CD14-positive monocyte (primary cell): ENCODE measurements at regions not wholly inside any gene's neighbourhood (a gene's known extent, or its start where the extent isn't known, plus 50 kb on each side); places are given as distances from the start of the nearest gene placed in this dataset.

Experiments
- DNase-seq, 3 donors: peaks; one replicate each; pipeline ENCODE4 v3.0.0-alpha.2; 2011 to 2022
- H2AFZ ChIP-seq: 2 replicates; pipeline ENCODE4 v1.6.0; 2012; ENCODE audit warnings: mild to moderate bottlenecking, low read depth, low read length, inconsistent platforms; ENCODE audit not compliant: insufficient read depth, poor library complexity, severe bottlenecking
- H3K27ac ChIP-seq, 2 donors: 1 replicate in 1 of 2; 2 replicates in 1 of 2; pipeline ENCODE4 v1.5.1; 2012 to 2013; ENCODE audit warnings: low read length in 2 of 2, control low read depth in 1 of 2, inconsistent platforms in 1 of 2, low read depth in 1 of 2, mild to moderate bottlenecking in 1 of 2
- H3K27me3 ChIP-seq, 2 donors: one replicate each; pipeline versions ENCODE4 v1.6.0 to v1.6.1; 2011 to 2013; ENCODE audit warnings: low read length in 2 of 2; ENCODE audit not compliant: control insufficient read depth in 2 of 2, insufficient read depth in 2 of 2
- H3K36me3 ChIP-seq, 2 donors: replicated peaks in 1 of 2; 1 replicate in 1 of 2; 2 replicates in 1 of 2; pipeline versions ENCODE4 v1.5.1 to v1.6.1; 2012 to 2013; ENCODE audit warnings: low read length in 2 of 2, control low read depth in 1 of 2, inconsistent platforms in 1 of 2, mild to moderate bottlenecking in 1 of 2; ENCODE audit not compliant: insufficient read depth in 2 of 2, control insufficient read depth in 1 of 2
- H3K4me1 ChIP-seq, 2 donors: 1 replicate in 1 of 2; 2 replicates in 1 of 2; pipeline versions ENCODE4 v1.5.1 to v1.6.1; 2012 to 2013; ENCODE audit warnings: low read length in 2 of 2, control low read depth in 1 of 2, inconsistent platforms in 1 of 2, mild to moderate bottlenecking in 1 of 2, moderate library complexity in 1 of 2; ENCODE audit not compliant: insufficient read depth in 2 of 2, control insufficient read depth in 1 of 2
- H3K4me2 ChIP-seq: replicated peaks from 2 replicates; pipeline ENCODE3; 2012; ENCODE audit warnings: low read length, moderate library complexity, mild to moderate bottlenecking; ENCODE audit not compliant: poor library complexity, severe bottlenecking; ENCODE audit errors: extremely low read depth
- H3K4me3 ChIP-seq, 3 experiments: fragments of 200-600 bp in 1 of 3; sonication (generic) in 1 of 3; replicated peaks in 1 of 3; 1 replicate in 2 of 3; 2 replicates in 1 of 3; pipeline ENCODE4 v1.5.1; 2011 to 2013; ENCODE audit warnings: low read length in 3 of 3, mild to moderate bottlenecking in 3 of 3, control low read depth in 2 of 3, low read depth in 2 of 3, inconsistent platforms in 1 of 3, moderate library complexity in 1 of 3
- H3K79me2 ChIP-seq: 2 replicates; pipeline ENCODE4 v1.6.0; 2012; ENCODE audit warnings: mild to moderate bottlenecking, control low read depth, inconsistent platforms, low read length, moderate library complexity; ENCODE audit not compliant: insufficient read depth
- H3K9ac ChIP-seq: 2 replicates; pipeline ENCODE4 v1.6.0; 2017; ENCODE audit warnings: low read length, mild to moderate bottlenecking; ENCODE audit not compliant: insufficient read depth, poor library complexity, severe bottlenecking
- H3K9me3 ChIP-seq, 2 donors: replicated peaks in 1 of 2; 1 replicate in 1 of 2; 2 replicates in 1 of 2; pipeline versions ENCODE4 v1.5.1 to v1.6.1; 2012 to 2013; ENCODE audit warnings: low read length in 2 of 2, control low read depth in 1 of 2; ENCODE audit not compliant: control insufficient read depth in 1 of 2, insufficient read depth in 1 of 2
- H4K20me1 ChIP-seq: 2 replicates; pipeline ENCODE4 v1.6.0; 2012; ENCODE audit warnings: mild to moderate bottlenecking, low read length, control low read depth, moderate library complexity; ENCODE audit not compliant: insufficient read depth
- H3K27ac Mint-ChIP-seq, 7 donors: one replicate each; pipeline ENCODE4 v1.8.0; 2020; ENCODE audit warnings: mild to moderate bottlenecking in 7 of 7, mixed read lengths in 7 of 7, moderate library complexity in 6 of 7, inconsistent platforms in 2 of 7
- H3K27me3 Mint-ChIP-seq, 3 donors: one replicate each; pipeline ENCODE4 v1.8.0; 2021 to 2022; ENCODE audit warnings: low read depth in 3 of 3, mild to moderate bottlenecking in 3 of 3, mixed read lengths in 3 of 3, moderate library complexity in 3 of 3, inconsistent platforms in 1 of 3
- H3K36me3 Mint-ChIP-seq, 2 donors: one replicate each; pipeline ENCODE4 v1.8.0; 2020; ENCODE audit warnings: mixed read lengths in 2 of 2, inconsistent platforms in 1 of 2, mild to moderate bottlenecking in 1 of 2
- H3K4me1 Mint-ChIP-seq: one replicate; pipeline ENCODE4 v1.8.0; 2020; ENCODE audit warnings: mild to moderate bottlenecking, mixed read lengths
- H3K4me3 Mint-ChIP-seq, 2 donors: one replicate each; pipeline ENCODE4 v1.8.0; 2020; ENCODE audit warnings: mild to moderate bottlenecking in 2 of 2, mixed read lengths in 2 of 2, moderate library complexity in 1 of 2
- H3K9me3 Mint-ChIP-seq, 7 donors: one replicate each; pipeline ENCODE4 v1.8.0; 2020 to 2022; ENCODE audit warnings: mixed read lengths in 7 of 7, mild to moderate bottlenecking in 6 of 7, moderate library complexity in 6 of 7, inconsistent platforms in 2 of 7
- WGBS: methylation state at CpG from one replicate; pipeline ENCODE4 v1.1.5; 2013; ENCODE audit warnings: missing lambda C conversion rate; ENCODE audit not compliant: insufficient coverage; 5-methylcytosine and 5-hydroxymethylcytosine counted together
- intact Hi-C, 2 donors: fragments of 100-400 bp; cut with micrococcal nuclease; formaldehyde crosslinking; loops; one replicate each; pipeline versions ENCODE4 v1.15.0 to v1.15.1; 2023
- TF ChIP-seq, protein P1 (sequence below): fragments of 200-600 bp; IDR thresholded peaks from one replicate; pipeline ENCODE4 v1.8.0; 2022; ENCODE audit warnings: antibody characterized with exemption, mild to moderate bottlenecking

DNA sequence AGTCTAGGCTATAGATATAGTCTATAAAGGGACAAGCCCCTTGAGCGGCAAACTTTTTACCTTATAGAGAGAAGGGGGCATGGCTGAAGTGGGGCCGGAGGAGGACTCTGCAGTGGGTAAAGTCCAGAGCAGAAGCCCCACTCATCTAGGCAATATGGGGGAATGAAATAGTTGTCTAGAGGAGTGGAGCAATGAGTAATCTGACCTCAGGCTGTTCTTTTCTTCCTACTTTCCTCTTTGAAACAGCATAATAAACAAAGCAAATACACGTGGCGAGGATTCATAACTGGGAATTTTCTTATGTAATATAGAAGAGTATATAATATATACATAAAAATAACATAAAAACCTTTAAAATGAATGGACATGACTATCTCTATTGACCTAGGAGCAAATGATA is 546.4 kb upstream of the ZNF385D start:
- Histone ChIP-seq H3K9me3 (peaks cover 0 to 2% of the 10 kb centered on the region in 2 donors), H3K4me1 (no peaks in the 10 kb centered on the region), H3K9ac (no peak overlapping the region), H2AFZ (no peak overlapping the region), H3K36me3 (no peaks in the 10 kb centered on the region), H3K4me2 (no peak overlapping the region), H4K20me1 (no peaks in the 10 kb centered on the region), H3K79me2 (no peaks in the 10 kb centered on the region), H3K27me3 (no peaks in the 10 kb centered on the region), H3K27ac (no peak overlapping the region), H3K4me3 (no peak overlapping the region)
- intact Hi-C loops, result no loop called here
- TF ChIP-seq, protein P1, sequence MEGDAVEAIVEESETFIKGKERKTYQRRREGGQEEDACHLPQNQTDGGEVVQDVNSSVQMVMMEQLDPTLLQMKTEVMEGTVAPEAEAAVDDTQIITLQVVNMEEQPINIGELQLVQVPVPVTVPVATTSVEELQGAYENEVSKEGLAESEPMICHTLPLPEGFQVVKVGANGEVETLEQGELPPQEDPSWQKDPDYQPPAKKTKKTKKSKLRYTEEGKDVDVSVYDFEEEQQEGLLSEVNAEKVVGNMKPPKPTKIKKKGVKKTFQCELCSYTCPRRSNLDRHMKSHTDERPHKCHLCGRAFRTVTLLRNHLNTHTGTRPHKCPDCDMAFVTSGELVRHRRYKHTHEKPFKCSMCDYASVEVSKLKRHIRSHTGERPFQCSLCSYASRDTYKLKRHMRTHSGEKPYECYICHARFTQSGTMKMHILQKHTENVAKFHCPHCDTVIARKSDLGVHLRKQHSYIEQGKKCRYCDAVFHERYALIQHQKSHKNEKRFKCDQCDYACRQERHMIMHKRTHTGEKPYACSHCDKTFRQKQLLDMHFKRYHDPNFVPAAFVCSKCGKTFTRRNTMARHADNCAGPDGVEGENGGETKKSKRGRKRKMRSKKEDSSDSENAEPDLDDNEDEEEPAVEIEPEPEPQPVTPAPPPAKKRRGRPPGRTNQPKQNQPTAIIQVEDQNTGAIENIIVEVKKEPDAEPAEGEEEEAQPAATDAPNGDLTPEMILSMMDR, result no peak
- H3K36me3 Mint-ChIP-seq, result no peaks in the 10 kb centered on the region
- no peaks in the 10 kb centered on the region for H3K27me3 Mint-ChIP-seq
- DNase-seq, result no peak
- H3K4me3 Mint-ChIP-seq, result no peak overlapping the region
- H3K4me1 Mint-ChIP-seq, result no peaks in the 10 kb centered on the region
- peaks cover 0 to 5% (median 2%) of the 10 kb centered on the region in 7 donors for H3K9me3 Mint-ChIP-seq
- no CpG with 5 or more reads among the region's 4 CpGs for WGBS
- H3K27ac Mint-ChIP-seq, result no peak overlapping the region

DNA sequence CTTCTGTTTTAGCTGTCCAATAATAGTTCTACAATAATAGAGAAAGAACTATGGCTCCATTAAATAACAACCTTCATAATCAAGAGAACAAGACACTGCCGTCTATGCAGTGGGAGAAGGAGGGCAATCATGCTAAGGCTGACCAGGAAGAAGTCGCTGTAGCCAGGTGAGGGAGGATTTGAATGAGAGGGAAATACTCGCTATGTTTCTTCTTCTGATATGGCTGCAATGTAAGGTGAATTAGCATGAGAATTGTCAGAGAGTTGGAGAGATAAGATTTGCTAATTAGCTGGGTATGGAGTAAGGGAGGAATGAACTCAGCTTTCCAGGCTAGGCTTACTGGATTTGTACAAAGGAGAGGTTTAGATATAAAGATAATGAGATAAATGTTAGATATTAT is 555.4 kb upstream of the ZNF385D start:
- Histone ChIP-seq H3K9me3 (no peaks in the 10 kb centered on the region), H3K79me2 (no peaks in the 10 kb centered on the region), H4K20me1 (no peaks in the 10 kb centered on the region), H3K36me3 (no peaks in the 10 kb centered on the region), H2AFZ (no peak overlapping the region), H3K4me1 (no peaks in the 10 kb centered on the region), H3K27ac (no peak overlapping the region), H3K27me3 (no peaks in the 10 kb centered on the region), H3K9ac (no peak overlapping the region), H3K4me2 (no peak overlapping the region), H3K4me3 (no peak overlapping the region)
- Mint-ChIP-seq H3K27me3 (no peaks in the 10 kb centered on the region), H3K9me3 (peaks cover 0 to 7% (median 2%) of the 10 kb centered on the region in 7 donors), H3K4me1 (no peaks in the 10 kb centered on the region), H3K27ac (no peak overlapping the region), H3K4me3 (no peak overlapping the region), H3K36me3 (no peaks in the 10 kb centered on the region)
- DNase-seq, result no peak
- TF ChIP-seq, protein P1, result no peak
- intact Hi-C loops, result no loop called here
- WGBS, result 67% methylated on average over 2 of the region's 3 CpGs
